ENCODE measurements at regions not wholly inside any gene's neighbourhood (a gene's known extent, or its start where the extent isn't known, plus 50 kb on each side); places are given as distances from the start of the nearest gene placed in this dataset.

DNA sequence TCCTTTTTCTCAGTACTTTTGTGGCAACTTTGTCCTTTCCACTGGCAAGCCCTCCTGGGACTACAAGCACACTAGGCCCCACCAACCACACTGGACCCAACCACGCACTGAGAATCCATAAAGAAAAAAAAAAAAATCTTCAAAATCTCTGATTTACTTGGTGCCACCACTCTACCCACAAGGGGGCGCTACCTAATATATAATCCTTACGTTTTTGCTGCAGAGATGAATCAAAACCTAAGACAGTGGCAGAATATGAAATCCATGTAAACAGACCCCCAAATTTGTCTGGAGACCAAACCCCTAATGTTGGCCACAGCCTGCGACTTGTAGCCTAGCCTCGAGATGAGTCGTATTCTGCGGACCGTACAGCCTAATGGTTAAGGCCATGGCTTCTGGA lies 63.5 kb upstream of the ARHGAP36 start:
- in situ Hi-C loops (cut with MboI; ENCODE audit: low pct_unique_long_range_greater_than_20kb, low sequenced_read_pairs, unreplicated experiment): loop anchor here (25.0 kb wide), 1 partner anchor 693 kb away; no protein-coding TSS in a partner anchor
- TF ChIP-seq CTCF (IDR thresholded peaks at IDR 0.05; ENCODE audit: extremely low read depth, insufficient read depth, missing control alignments): peak; percentile 54
- DNase-seq (ENCODE audit: low spot score): peak; percentile 4

GRCh38 chrX:130995439-130995838 lies 62.7 kb upstream of the ARHGAP36 start:
- TF ChIP-seq CTCF (IDR thresholded peaks at IDR 0.05; ENCODE audit: extremely low read depth, insufficient read depth, missing control alignments): no peak
- in situ Hi-C loops (cut with MboI; ENCODE audit: low pct_unique_long_range_greater_than_20kb, low sequenced_read_pairs, unreplicated experiment): loop anchor here (25.0 kb wide), 1 partner anchor 692 kb away; no protein-coding TSS in a partner anchor

DNA sequence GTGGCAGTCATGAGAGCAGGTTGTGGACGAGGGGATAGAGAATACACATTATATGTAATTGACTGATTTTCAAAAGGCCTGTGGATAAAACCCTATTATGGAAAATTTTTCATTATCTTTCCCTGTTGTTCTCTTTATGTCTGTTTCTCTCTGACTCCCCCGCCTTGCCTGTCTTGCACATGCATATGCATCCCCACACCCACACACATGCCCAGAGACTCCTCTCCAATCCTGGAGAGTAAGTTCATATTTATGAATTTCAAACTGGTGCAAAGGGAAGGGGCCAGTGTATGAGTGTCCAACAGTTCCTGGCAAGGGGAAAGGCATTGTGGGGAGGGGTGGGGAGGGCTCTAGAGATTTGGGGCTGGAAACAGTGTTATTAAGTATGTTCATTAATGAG lies 60.8 kb upstream of the ARHGAP36 start:
- DNase-seq (ENCODE audit: low spot score): no peak
- in situ Hi-C loops (cut with MboI; ENCODE audit: low pct_unique_long_range_greater_than_20kb, low sequenced_read_pairs, unreplicated experiment): loop anchor here (25.0 kb wide), 1 partner anchor 690 kb away; no protein-coding TSS in a partner anchor
- no peak for TF ChIP-seq CTCF (IDR thresholded peaks at IDR 0.05; ENCODE audit: extremely low read depth, insufficient read depth, missing control alignments)

More at GRCh38 chrX:130995439-130995838, 62.7 kb upstream of the ARHGAP36 start:
- DNase-seq (ENCODE audit: low spot score): no peak

DNA sequence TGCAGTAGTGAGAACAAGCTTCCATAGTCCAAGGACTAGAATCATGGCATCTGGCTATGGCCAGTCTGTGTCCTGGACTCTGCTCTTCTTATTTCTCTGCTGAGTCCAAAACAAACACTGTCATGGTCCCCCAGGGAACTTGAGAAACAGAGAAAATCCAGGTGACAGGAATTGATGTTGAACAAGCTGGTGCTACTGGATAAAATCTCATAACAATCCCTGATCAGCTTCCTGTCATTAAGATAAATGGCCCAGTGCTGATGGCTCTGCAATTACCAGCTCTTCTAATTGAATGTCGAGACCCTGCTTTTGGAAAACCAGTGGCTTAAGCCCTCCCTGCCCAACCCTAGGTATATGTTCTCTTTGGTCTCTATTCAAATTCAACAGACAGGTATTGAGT lies 58.8 kb upstream of the ARHGAP36 start:
- in situ Hi-C loops (cut with MboI; ENCODE audit: low pct_unique_long_range_greater_than_20kb, low sequenced_read_pairs, unreplicated experiment): loop anchor here (25.0 kb wide), 1 partner anchor 688 kb away; no protein-coding TSS in a partner anchor
- no peak for DNase-seq (ENCODE audit: low spot score)
- TF ChIP-seq CTCF (IDR thresholded peaks at IDR 0.05; ENCODE audit: extremely low read depth, insufficient read depth, missing control alignments): no peak
